ENCODE measurements at regions not wholly inside any gene's neighbourhood (a gene's known extent, or its start where the extent isn't known, plus 50 kb on each side); places are given as distances from the start of the nearest gene placed in this dataset.

DNA sequence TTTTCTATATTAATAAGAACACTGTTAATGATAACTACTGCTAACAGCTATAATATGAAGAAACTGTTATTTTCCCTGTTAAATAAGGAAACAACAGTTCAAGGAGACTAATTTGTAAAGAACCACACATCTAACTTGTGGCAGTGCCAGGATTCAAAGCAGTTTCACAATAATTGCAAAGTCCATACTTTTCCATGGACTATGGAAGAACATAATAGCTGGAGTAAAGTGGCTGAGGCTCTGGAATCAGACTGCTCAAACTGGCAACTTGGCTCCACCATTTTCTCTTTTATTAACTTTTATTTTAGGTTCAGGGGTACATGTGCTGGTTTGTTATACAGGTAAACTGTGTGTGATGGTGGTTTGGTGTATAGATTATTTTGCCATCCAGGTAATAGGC, 393.7 kb upstream of the CPEB2 start:
- Histone ChIP-seq H3K9me3 (no peaks in the 10 kb centered on the region), H3K27me3 (no peaks in the 10 kb centered on the region), H3K4me3 (ENCODE audit: low read depth, low read length) (no peak overlapping the region), H3K4me1 (no peaks in the 10 kb centered on the region), H3K36me3 (no peaks in the 10 kb centered on the region)
- TF ChIP-seq, protein P1, sequence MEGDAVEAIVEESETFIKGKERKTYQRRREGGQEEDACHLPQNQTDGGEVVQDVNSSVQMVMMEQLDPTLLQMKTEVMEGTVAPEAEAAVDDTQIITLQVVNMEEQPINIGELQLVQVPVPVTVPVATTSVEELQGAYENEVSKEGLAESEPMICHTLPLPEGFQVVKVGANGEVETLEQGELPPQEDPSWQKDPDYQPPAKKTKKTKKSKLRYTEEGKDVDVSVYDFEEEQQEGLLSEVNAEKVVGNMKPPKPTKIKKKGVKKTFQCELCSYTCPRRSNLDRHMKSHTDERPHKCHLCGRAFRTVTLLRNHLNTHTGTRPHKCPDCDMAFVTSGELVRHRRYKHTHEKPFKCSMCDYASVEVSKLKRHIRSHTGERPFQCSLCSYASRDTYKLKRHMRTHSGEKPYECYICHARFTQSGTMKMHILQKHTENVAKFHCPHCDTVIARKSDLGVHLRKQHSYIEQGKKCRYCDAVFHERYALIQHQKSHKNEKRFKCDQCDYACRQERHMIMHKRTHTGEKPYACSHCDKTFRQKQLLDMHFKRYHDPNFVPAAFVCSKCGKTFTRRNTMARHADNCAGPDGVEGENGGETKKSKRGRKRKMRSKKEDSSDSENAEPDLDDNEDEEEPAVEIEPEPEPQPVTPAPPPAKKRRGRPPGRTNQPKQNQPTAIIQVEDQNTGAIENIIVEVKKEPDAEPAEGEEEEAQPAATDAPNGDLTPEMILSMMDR (IDR thresholded peaks at IDR 0.05; ENCODE audit: low read depth, low read length): no peak
- no peak for DNase-seq

- TF ChIP-seq, protein P1 (IDR thresholded peaks at IDR 0.05; ENCODE audit: low read depth, low read length): no peak
- Histone ChIP-seq H3K4me1 (no peaks in the 10 kb centered on the region), H3K4me3 (ENCODE audit: low read depth, low read length) (no peak overlapping the region), H3K9me3 (no peaks in the 10 kb centered on the region), H3K27me3 (no peaks in the 10 kb centered on the region), H3K36me3 (no peaks in the 10 kb centered on the region)
- no peak for DNase-seq
These were observed 387.4 kb upstream of the CPEB2 start for GRCh38 chr4:14614840-14615239.

- no peaks in the 10 kb centered on the region for H3K36me3 ChIP-seq
- no peaks in the 10 kb centered on the region for H3K27me3 ChIP-seq
- DNase-seq: no peak
- TF ChIP-seq, protein P1 (IDR thresholded peaks at IDR 0.05; ENCODE audit: low read depth, low read length): no peak
- H3K4me3 ChIP-seq (ENCODE audit: low read depth, low read length): no peak overlapping the region
- no peaks in the 10 kb centered on the region for H3K9me3 ChIP-seq
- H3K4me1 ChIP-seq: no peaks in the 10 kb centered on the region
These were observed 386.6 kb upstream of the CPEB2 start for GRCh38 chr4:14615671-14616070.

- TF ChIP-seq, protein P1 (IDR thresholded peaks at IDR 0.05; ENCODE audit: low read depth, low read length): no peak
- H3K36me3 ChIP-seq: no peaks in the 10 kb centered on the region
- H3K4me1 ChIP-seq: no peaks in the 10 kb centered on the region
- no peak for DNase-seq
- no peak overlapping the region for H3K4me3 ChIP-seq (ENCODE audit: low read depth, low read length)
- no peaks in the 10 kb centered on the region for H3K27me3 ChIP-seq
- no peaks in the 10 kb centered on the region for H3K9me3 ChIP-seq
These were observed 381.6 kb upstream of the CPEB2 start for GRCh38 chr4:14620567-14621141.

- Histone ChIP-seq H3K27me3 (no peaks in the 10 kb centered on the region), H3K9me3 (no peaks in the 10 kb centered on the region), H3K4me3 (ENCODE audit: low read depth, low read length) (no peak overlapping the region), H3K36me3 (no peaks in the 10 kb centered on the region), H3K4me1 (no peaks in the 10 kb centered on the region)
- TF ChIP-seq, protein P1 (IDR thresholded peaks at IDR 0.05; ENCODE audit: low read depth, low read length): no peak
- DNase-seq: no peak
These were observed 380.4 kb upstream of the CPEB2 start for GRCh38 chr4:14621731-14622463.

GRCh38 chr4:14627038-14627437, 375.2 kb upstream of the CPEB2 start:
- no peaks in the 10 kb centered on the region; the same call in 1 of the 2 replicates for H3K9me3 ChIP-seq
- H3K36me3 ChIP-seq: no peaks in the 10 kb centered on the region
- TF ChIP-seq, protein P1 (IDR thresholded peaks at IDR 0.05; ENCODE audit: low read depth, low read length): no peak
- no peak for DNase-seq
- no peaks in the 10 kb centered on the region for H3K4me1 ChIP-seq
- no peaks in the 10 kb centered on the region for H3K27me3 ChIP-seq
- no peak overlapping the region for H3K4me3 ChIP-seq (ENCODE audit: low read depth, low read length)

Measured in BE2C (cell line).